CD4-positive, alpha-beta T cell treated with Interleukin-2 at 100 ng/mL for 4 hours (primary cell): ENCODE measurements at regions not wholly inside any gene's neighbourhood (a gene's known extent, or its start where the extent isn't known, plus 50 kb on each side); places are given as distances from the start of the nearest gene placed in this dataset.
"Not testable (repeated sequence)": the region's sequence is repeated elsewhere in the genome, so short reads cannot be mapped to it uniquely, and the experiment has no call there.

Source experiments
- DNase-seq: peaks from one replicate; pipeline ENCODE4 v3.0.0-alpha.2; 2020; ENCODE audit warnings: low spot score

- no peak for DNase-seq
Measured at GRCh38 chr18:42474577-42474976, 519.5 kb downstream of the PIK3C3 start.

- DNase-seq: no peak
Measured at GRCh38 chr18:42475157-42475556, 520.1 kb downstream of the PIK3C3 start.

- DNase-seq: no peak
Measured at GRCh38 chr18:42477267-42477666, 522.2 kb downstream of the PIK3C3 start.

- DNase-seq: no peak
Measured at GRCh38 chr18:42480441-42480840, 525.4 kb downstream of the PIK3C3 start.

- DNase-seq: no peak
Measured at GRCh38 chr18:42484648-42485047, 529.6 kb downstream of the PIK3C3 start.

GRCh38 chr18:42486271-42486670 is 531.2 kb downstream of the PIK3C3 start:
- no peak for DNase-seq

- DNase-seq: no peak
Measured at GRCh38 chr18:42508683-42509296, 553.8 kb downstream of the PIK3C3 start.

GRCh38 chr18:42509750-42510415 is 554.8 kb downstream of the PIK3C3 start:
- DNase-seq: no peak

GRCh38 chr18:42510540-42510939 is 555.5 kb downstream of the PIK3C3 start:
- no peak for DNase-seq

- DNase-seq: no peak
Measured at GRCh38 chr18:42513441-42513840, 558.4 kb downstream of the PIK3C3 start.

GRCh38 chr18:42514512-42514911 is 559.5 kb downstream of the PIK3C3 start:
- DNase-seq: no peak

GRCh38 chr18:42517896-42518295 is 562.9 kb downstream of the PIK3C3 start:
- no peak for DNase-seq

- not testable (repeated sequence) for DNase-seq
Measured at GRCh38 chr18:42518331-42518730, 563.3 kb downstream of the PIK3C3 start.

- DNase-seq: no peak
Measured at GRCh38 chr18:42520138-42520537, 565.1 kb downstream of the PIK3C3 start.

GRCh38 chr18:42525905-42526304 is 570.9 kb downstream of the PIK3C3 start:
- no peak for DNase-seq

- no peak for DNase-seq
Measured at GRCh38 chr18:42527766-42528165, 572.7 kb downstream of the PIK3C3 start.

- DNase-seq: no peak
Measured at GRCh38 chr18:42530276-42530675, 575.2 kb downstream of the PIK3C3 start.

GRCh38 chr18:42532119-42532518 is 577.1 kb downstream of the PIK3C3 start:
- DNase-seq: no peak

GRCh38 chr18:42533009-42533575 is 578.1 kb downstream of the PIK3C3 start:
- no peak for DNase-seq

GRCh38 chr18:42533616-42534015 is 578.6 kb downstream of the PIK3C3 start:
- no peak for DNase-seq

GRCh38 chr18:42534313-42534712 is 579.3 kb downstream of the PIK3C3 start:
- DNase-seq: no peak

GRCh38 chr18:42536442-42536841 is 579.0 kb downstream of the RIT2 start:
- no peak for DNase-seq

GRCh38 chr18:42537291-42537690 is 578.2 kb downstream of the RIT2 start:
- no peak for DNase-seq

GRCh38 chr18:42544901-42545300 is 570.6 kb downstream of the RIT2 start:
- DNase-seq: no peak
